Naive thymus-derived CD4-positive, alpha-beta T cell (primary cell): ENCODE measurements at regions not wholly inside any gene's neighbourhood (a gene's known extent, or its start where the extent isn't known, plus 50 kb on each side); places are given as distances from the start of the nearest gene placed in this dataset.

Source experiments
- ATAC-seq: fragments of 150-1000 bp; cut with Tn5 transposase; 2 replicates; pipeline ENCODE4 v1.10.0; 2021; ENCODE audit warnings: mild to moderate bottlenecking, moderate library complexity
- CTCF ChIA-PET: fragments of 350-600 bp; sonication (Branson Sonifier 250); formaldehyde crosslinking; loops from one replicate; lab custom pipeline; 2021; ENCODE audit warnings: antibody characterized with exemption; lab: Charles Lee
- POLR2A ChIA-PET: fragments of 350-600 bp; sonication (Branson Sonifier 250); formaldehyde crosslinking; loops from one replicate; lab custom pipeline; 2021; ENCODE audit warnings: antibody characterized with exemption, inconsistent platforms; lab: Charles Lee
- DNase-seq, 9 donors: peaks; one replicate each; pipeline versions ENCODE4 v3.0.0 to v3.0.0-alpha.2; 2020 to 2022; ENCODE audit warnings: mixed read lengths in 1 of 9
- H3K27ac ChIP-seq: one replicate; pipeline ENCODE4 v1.7.0; 2013; ENCODE audit warnings: mild to moderate bottlenecking, low read depth, low read length, moderate library complexity
- H3K27me3 ChIP-seq, 2 donors: one replicate each; pipeline ENCODE4 v1.7.0; 2013; ENCODE audit warnings: low read length in 2 of 2, mild to moderate bottlenecking in 2 of 2, moderate library complexity in 2 of 2; ENCODE audit not compliant: control insufficient read depth in 2 of 2, insufficient read depth in 2 of 2
- H3K36me3 ChIP-seq, 3 experiments: 1 replicate in 2 of 3; 2 replicates in 1 of 3; pipeline ENCODE4 v1.7.0; 2013; ENCODE audit warnings: low read length in 3 of 3, mild to moderate bottlenecking in 3 of 3, moderate library complexity in 1 of 3; ENCODE audit not compliant: insufficient read depth in 3 of 3, control insufficient read depth in 2 of 3
- H3K4me1 ChIP-seq, 2 donors: one replicate each; pipeline ENCODE4 v1.7.0; 2013; ENCODE audit warnings: low read length in 2 of 2, mild to moderate bottlenecking in 2 of 2, moderate library complexity in 1 of 2; ENCODE audit not compliant: control insufficient read depth in 2 of 2, insufficient read depth in 2 of 2
- H3K4me3 ChIP-seq: 2 replicates; pipeline ENCODE4 v1.7.0; 2013; ENCODE audit warnings: mild to moderate bottlenecking, low read length
- H3K9me3 ChIP-seq, 3 experiments: 1 replicate in 2 of 3; 2 replicates in 1 of 3; pipeline ENCODE4 v1.7.0; 2013; ENCODE audit warnings: low read length in 3 of 3; ENCODE audit not compliant: control insufficient read depth in 2 of 3
- H3K27ac Mint-ChIP-seq, 9 donors: one replicate each; pipeline ENCODE4 v1.8.0; 2020 to 2022; ENCODE audit warnings: mixed read lengths in 9 of 9, mild to moderate bottlenecking in 8 of 9, moderate library complexity in 5 of 9, inconsistent platforms in 2 of 9
- H3K27me3 Mint-ChIP-seq, 5 donors: one replicate each; pipeline ENCODE4 v1.8.0; 2021 to 2022; ENCODE audit warnings: mixed read lengths in 5 of 5, mild to moderate bottlenecking in 1 of 5
- H3K36me3 Mint-ChIP-seq, 5 donors: one replicate each; pipeline ENCODE4 v1.8.0; 2020 to 2022; ENCODE audit warnings: mixed read lengths in 5 of 5, mild to moderate bottlenecking in 3 of 5, inconsistent platforms in 1 of 5
- H3K4me1 Mint-ChIP-seq, 7 donors: one replicate each; pipeline ENCODE4 v1.8.0; 2020 to 2022; ENCODE audit warnings: mixed read lengths in 7 of 7, mild to moderate bottlenecking in 3 of 7, inconsistent platforms in 1 of 7
- H3K4me3 Mint-ChIP-seq, 10 donors: one replicate each; pipeline ENCODE4 v1.8.0; 2020 to 2022; ENCODE audit warnings: mild to moderate bottlenecking in 10 of 10, mixed read lengths in 10 of 10, moderate library complexity in 6 of 10, inconsistent platforms in 2 of 10
- H3K9me3 Mint-ChIP-seq, 11 donors: one replicate each; pipeline ENCODE4 v1.8.0; 2020 to 2022; ENCODE audit warnings: mixed read lengths in 11 of 11, mild to moderate bottlenecking in 4 of 11, inconsistent platforms in 1 of 11, moderate library complexity in 1 of 11
- intact Hi-C, 2 donors: fragments of 100-400 bp; cut with micrococcal nuclease; formaldehyde crosslinking; loops; one replicate each; pipeline ENCODE4 v1.15.1; 2023

DNA sequence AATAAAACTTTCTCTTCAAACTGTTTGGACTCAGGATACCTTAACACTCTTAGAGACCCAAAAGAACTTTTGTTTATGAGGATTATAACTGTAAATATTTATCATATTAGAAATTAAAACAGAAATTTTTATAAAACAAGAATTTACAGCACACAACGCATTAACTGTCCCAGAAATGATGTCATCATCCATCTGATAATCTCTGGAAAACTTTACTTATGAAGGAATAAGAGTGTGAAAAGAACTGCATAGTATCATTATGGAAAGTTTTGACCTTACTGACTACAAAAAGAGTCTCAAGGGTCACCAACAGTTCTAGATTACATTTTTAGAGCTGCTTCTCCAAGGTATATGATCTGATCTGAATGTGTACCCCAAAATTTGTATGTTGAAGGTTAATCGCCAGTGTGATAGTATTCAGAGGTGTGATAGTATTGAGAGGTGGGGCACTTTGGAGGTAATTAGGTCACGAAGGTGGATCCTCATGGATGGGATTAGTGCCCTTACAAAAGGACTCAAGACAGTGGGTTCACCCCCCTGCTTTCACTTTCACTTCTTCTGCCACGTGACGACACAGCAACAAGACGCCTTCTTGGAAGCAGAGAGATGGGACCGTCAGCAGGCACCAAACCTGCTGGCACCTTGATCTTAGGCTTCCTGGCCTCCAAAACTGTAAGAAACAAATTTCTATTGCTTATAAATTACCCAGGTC lies 95.7 kb upstream of the NR5A2 start:
- H3K27ac ChIP-seq: no peak overlapping the region
- H3K36me3 ChIP-seq: no peaks in the 10 kb centered on the region
- peak in 6 of 9 donors; percentile 4 to 52 (median 38) for DNase-seq
- no peaks in the 10 kb centered on the region for H3K36me3 Mint-ChIP-seq
- ChIA-PET CTCF (no interaction called here), POLR2A (no interaction called here)
- ATAC-seq: peak; percentile 41
- H3K9me3 Mint-ChIP-seq: no peaks in the 10 kb centered on the region
- no peaks in the 10 kb centered on the region for H3K27me3 ChIP-seq
- no peaks in the 10 kb centered on the region for H3K4me1 ChIP-seq
- H3K4me3 Mint-ChIP-seq: peak overlapping the region; percentile 26 to 87 (median 78)
- peaks cover 3 to 10% (median 9%) of the 10 kb centered on the region in 7 donors for H3K4me1 Mint-ChIP-seq
- H3K27ac Mint-ChIP-seq: peak overlapping the region in 7 of 9 donors; percentile 41 to 79 (median 68)
- H3K4me3 ChIP-seq: peak overlapping the region; percentile 50
- intact Hi-C loops: no loop called here
- no peaks in the 10 kb centered on the region for H3K9me3 ChIP-seq
- peaks cover 10 to 35% (median 13%) of the 10 kb centered on the region in 5 donors for H3K27me3 Mint-ChIP-seq

- DNase-seq (peak in 1 of 9 donors; percentile 5), ATAC-seq (no peak)
- CTCF ChIA-PET: no interaction called here
- intact Hi-C loops: no loop called here
- no peaks in the 10 kb centered on the region for H3K9me3 Mint-ChIP-seq
- no peaks in the 10 kb centered on the region for H3K4me1 ChIP-seq
- no peak overlapping the region for H3K27ac ChIP-seq
- H3K4me3 Mint-ChIP-seq: peak overlapping the region in 9 of 10 donors; percentile 59 to 87 (median 78)
- peak overlapping the region; percentile 50 for H3K4me3 ChIP-seq
- POLR2A ChIA-PET: no interaction called here
- peaks cover 3 to 10% (median 9%) of the 10 kb centered on the region in 7 donors for H3K4me1 Mint-ChIP-seq
- peak overlapping the region in 7 of 9 donors; percentile 41 to 79 (median 66) for H3K27ac Mint-ChIP-seq
- no peaks in the 10 kb centered on the region for H3K36me3 Mint-ChIP-seq
- no peaks in the 10 kb centered on the region for H3K27me3 ChIP-seq
- H3K9me3 ChIP-seq: no peaks in the 10 kb centered on the region
- no peaks in the 10 kb centered on the region for H3K36me3 ChIP-seq
- H3K27me3 Mint-ChIP-seq: peaks cover 14 to 40% (median 15%) of the 10 kb centered on the region in 5 donors
These were observed 95.0 kb upstream of the NR5A2 start for GRCh38 chr1:199932462-199932861.

GRCh38 chr1:199936441-199936840 lies 91.1 kb upstream of the NR5A2 start:
- Histone ChIP-seq H3K4me3 (no peak overlapping the region), H3K4me1 (peaks cover 0 to 4% of the 10 kb centered on the region in 2 donors), H3K36me3 (no peaks in the 10 kb centered on the region), H3K9me3 (no peaks in the 10 kb centered on the region), H3K27ac (no peak overlapping the region), H3K27me3 (no peaks in the 10 kb centered on the region)
- no peak for DNase-seq
- H3K36me3 Mint-ChIP-seq: no peaks in the 10 kb centered on the region
- no peaks in the 10 kb centered on the region for H3K9me3 Mint-ChIP-seq
- intact Hi-C loops: no loop called here
- ChIA-PET POLR2A (no interaction called here), CTCF (no interaction called here)
- peaks cover 24 to 52% (median 30%) of the 10 kb centered on the region in 5 donors for H3K27me3 Mint-ChIP-seq
- H3K4me1 Mint-ChIP-seq: peaks cover 5 to 20% (median 17%) of the 10 kb centered on the region in 7 donors
- ATAC-seq: no peak
- no peak overlapping the region for H3K27ac Mint-ChIP-seq
- no peak overlapping the region for H3K4me3 Mint-ChIP-seq

DNA sequence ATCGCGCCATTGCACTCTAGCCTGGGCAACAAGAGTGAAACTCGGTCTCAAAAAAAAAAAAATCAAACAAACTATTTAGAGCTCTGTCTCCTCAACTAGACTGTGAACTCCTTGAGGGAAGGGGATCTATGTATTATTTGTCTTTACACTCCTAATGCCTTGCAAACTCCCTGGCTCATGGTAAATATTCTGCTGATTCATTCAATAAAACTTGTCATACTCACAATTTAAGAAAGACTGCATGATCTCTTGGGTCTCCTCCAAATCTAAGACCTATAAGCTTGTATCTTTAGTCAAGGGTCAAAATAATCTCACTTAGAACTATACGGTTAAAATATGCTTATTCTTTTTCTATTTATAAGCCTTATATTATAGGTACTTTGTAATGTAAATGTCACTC lies 90.3 kb upstream of the NR5A2 start:
- Histone ChIP-seq H3K27ac (no peak overlapping the region), H3K9me3 (no peaks in the 10 kb centered on the region), H3K36me3 (no peaks in the 10 kb centered on the region), H3K27me3 (no peaks in the 10 kb centered on the region), H3K4me3 (no peak overlapping the region), H3K4me1 (peaks cover 0 to 4% of the 10 kb centered on the region in 2 donors)
- Mint-ChIP-seq H3K9me3 (no peaks in the 10 kb centered on the region), H3K27ac (no peak overlapping the region), H3K27me3 (peaks cover 24 to 52% (median 30%) of the 10 kb centered on the region in 5 donors), H3K4me1 (peaks cover 5 to 21% (median 16%) of the 10 kb centered on the region in 7 donors), H3K36me3 (no peaks in the 10 kb centered on the region), H3K4me3 (no peak overlapping the region)
- intact Hi-C loops: no loop called here
- no peak for DNase-seq
- ATAC-seq: no peak
- ChIA-PET POLR2A (no interaction called here), CTCF (no interaction called here)

DNA sequence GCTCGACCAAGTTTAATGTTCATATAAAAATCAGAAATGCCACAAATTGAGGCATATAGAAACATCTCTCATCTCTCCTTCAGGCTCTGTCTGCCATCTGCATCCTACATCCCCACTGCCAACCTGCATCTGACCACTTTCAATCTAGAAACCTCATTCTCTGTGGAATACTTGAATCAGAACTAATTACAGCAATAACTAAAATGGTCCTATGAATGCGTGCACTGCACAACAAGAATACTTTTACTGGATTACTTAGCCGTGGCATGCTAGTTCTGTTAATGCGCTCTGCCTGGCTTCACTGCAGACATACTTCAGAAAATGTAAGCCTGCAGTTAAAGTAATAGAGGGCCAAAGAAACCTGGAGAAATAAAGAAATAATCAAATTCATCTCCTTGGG lies 89.8 kb upstream of the NR5A2 start:
- peaks cover 0 to 4% of the 10 kb centered on the region in 2 donors for H3K4me1 ChIP-seq
- ChIA-PET POLR2A (no interaction called here), CTCF (no interaction called here)

DNA sequence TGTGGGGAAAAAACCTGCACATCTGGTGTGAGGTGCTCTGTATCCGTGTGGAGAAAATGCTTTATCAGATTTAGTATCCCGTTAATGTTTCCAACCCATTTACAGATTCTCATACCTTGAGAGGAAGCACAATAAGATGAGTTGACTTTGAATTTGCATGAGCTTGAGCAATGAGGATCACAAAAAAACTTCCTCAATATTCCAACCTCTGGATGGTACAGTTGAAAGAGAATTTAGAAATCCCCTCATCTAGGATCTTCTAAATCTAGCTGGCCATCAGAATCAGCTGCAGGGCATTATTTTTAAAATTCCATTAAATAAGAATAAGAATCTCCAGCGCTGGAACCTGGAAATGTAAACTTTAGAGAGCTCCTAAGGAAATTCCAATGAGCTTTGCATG lies 82.5 kb upstream of the NR5A2 start:
- intact Hi-C loops: no loop called here
- peaks cover 0 to 4% of the 10 kb centered on the region in 2 donors for H3K4me1 ChIP-seq
- H3K4me3 ChIP-seq: no peak overlapping the region
- H3K9me3 Mint-ChIP-seq: peaks cover 0 to 2% (median 0%) of the 10 kb centered on the region in 11 donors
- peaks cover 5 to 54% (median 14%) of the 10 kb centered on the region in 5 donors for H3K27me3 Mint-ChIP-seq
- H3K36me3 ChIP-seq: no peaks in the 10 kb centered on the region
- ChIA-PET POLR2A (no interaction called here), CTCF (no interaction called here)
- peaks cover 0 to 2% (median 0%) of the 10 kb centered on the region in 5 donors for H3K36me3 Mint-ChIP-seq
- H3K4me3 Mint-ChIP-seq: no peak overlapping the region
- no peaks in the 10 kb centered on the region for H3K9me3 ChIP-seq
- peaks cover 0 to 5% of the 10 kb centered on the region in 2 donors for H3K27me3 ChIP-seq
- H3K4me1 Mint-ChIP-seq: peaks cover 3 to 17% (median 12%) of the 10 kb centered on the region in 7 donors
- no peak overlapping the region for H3K27ac Mint-ChIP-seq
- H3K27ac ChIP-seq: no peak overlapping the region
- no peak for ATAC-seq
- no peak for DNase-seq

More for the DNA sequence above, 89.8 kb upstream of the NR5A2 start:
- Mint-ChIP-seq H3K4me3 (no peak overlapping the region), H3K27me3 (peaks cover 24 to 53% (median 30%) of the 10 kb centered on the region in 5 donors), H3K4me1 (peaks cover 3 to 17% (median 12%) of the 10 kb centered on the region in 7 donors), H3K27ac (no peak overlapping the region), H3K36me3 (no peaks in the 10 kb centered on the region), H3K9me3 (no peaks in the 10 kb centered on the region)
- H3K9me3 ChIP-seq: no peaks in the 10 kb centered on the region
- no peak overlapping the region for H3K4me3 ChIP-seq
- H3K27me3 ChIP-seq: no peaks in the 10 kb centered on the region
- H3K36me3 ChIP-seq: no peaks in the 10 kb centered on the region
- no peak overlapping the region for H3K27ac ChIP-seq
- intact Hi-C loops: no loop called here
- no peak for DNase-seq
- ATAC-seq: no peak

DNA sequence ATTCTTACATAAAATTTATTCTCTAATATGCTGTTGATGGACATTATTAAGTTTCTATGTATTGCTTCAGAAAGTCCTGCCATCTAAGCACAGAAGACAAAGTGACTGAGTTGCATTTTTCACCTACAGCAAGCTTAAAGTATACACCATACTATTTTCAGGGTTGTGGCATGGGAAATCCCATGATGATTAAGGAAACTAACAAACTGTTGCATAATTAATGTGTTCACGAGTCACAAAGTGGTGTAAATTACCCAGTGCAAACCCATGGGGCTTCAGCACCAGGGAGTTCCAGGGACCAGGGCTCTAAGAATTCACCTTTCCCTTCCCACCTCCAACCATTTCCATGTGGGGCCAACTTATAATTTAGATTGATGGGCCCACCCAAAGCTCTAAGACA lies 81.9 kb upstream of the NR5A2 start:
- no peaks in the 10 kb centered on the region for H3K36me3 ChIP-seq
- no peaks in the 10 kb centered on the region for H3K9me3 ChIP-seq
- H3K9me3 Mint-ChIP-seq: peaks cover 0 to 2% (median 0%) of the 10 kb centered on the region in 11 donors
- ATAC-seq (no peak), DNase-seq (no peak)
- H3K4me3 Mint-ChIP-seq: no peak overlapping the region
- ChIA-PET CTCF (no interaction called here), POLR2A (no interaction called here)
- intact Hi-C loops: no loop called here
- peaks cover 0 to 4% of the 10 kb centered on the region in 2 donors for H3K4me1 ChIP-seq
- no peak overlapping the region for H3K27ac ChIP-seq
- peaks cover 3 to 15% (median 12%) of the 10 kb centered on the region in 7 donors for H3K4me1 Mint-ChIP-seq
- H3K27ac Mint-ChIP-seq: no peak overlapping the region
- H3K27me3 ChIP-seq: peaks cover 0 to 5% of the 10 kb centered on the region in 2 donors
- no peak overlapping the region for H3K4me3 ChIP-seq
- H3K36me3 Mint-ChIP-seq: peaks cover 0 to 2% (median 0%) of the 10 kb centered on the region in 5 donors
- H3K27me3 Mint-ChIP-seq: peaks cover 5 to 54% (median 14%) of the 10 kb centered on the region in 5 donors
